ENCODE measurements at regions not wholly inside any gene's neighbourhood (a gene's known extent, or its start where the extent isn't known, plus 50 kb on each side); places are given as distances from the start of the nearest gene placed in this dataset.

- DNase-seq = no peak
Measured at GRCh38 chr20:6485351-6485750, 282.1 kb upstream of the BMP2 start.

DNA sequence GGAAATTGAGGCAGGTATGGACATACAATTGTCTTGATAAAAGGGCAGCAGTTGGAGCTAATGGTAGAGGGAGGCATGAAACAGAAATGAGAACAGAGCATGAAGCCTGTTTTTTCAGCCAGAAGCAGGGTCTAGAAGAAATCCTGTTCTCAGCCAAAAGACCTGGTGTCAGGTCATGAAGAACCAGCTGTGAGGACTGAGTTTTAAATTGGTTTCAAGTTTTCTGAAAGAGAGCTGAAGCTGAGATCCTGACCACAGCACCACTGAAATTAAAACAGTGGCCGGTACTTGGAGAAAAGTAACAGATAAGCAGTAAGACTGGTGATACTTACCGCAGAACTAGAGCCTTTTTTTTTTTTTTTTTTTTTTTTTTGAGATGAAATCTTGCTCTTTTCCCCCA, 283.8 kb upstream of the BMP2 start:
- no peak for DNase-seq

GRCh38 chr20:6482486-6482885, 285.0 kb upstream of the BMP2 start:
- no peak for DNase-seq

GRCh38 chr20:6480328-6481200, 286.9 kb upstream of the BMP2 start:
- no peak for DNase-seq

DNA sequence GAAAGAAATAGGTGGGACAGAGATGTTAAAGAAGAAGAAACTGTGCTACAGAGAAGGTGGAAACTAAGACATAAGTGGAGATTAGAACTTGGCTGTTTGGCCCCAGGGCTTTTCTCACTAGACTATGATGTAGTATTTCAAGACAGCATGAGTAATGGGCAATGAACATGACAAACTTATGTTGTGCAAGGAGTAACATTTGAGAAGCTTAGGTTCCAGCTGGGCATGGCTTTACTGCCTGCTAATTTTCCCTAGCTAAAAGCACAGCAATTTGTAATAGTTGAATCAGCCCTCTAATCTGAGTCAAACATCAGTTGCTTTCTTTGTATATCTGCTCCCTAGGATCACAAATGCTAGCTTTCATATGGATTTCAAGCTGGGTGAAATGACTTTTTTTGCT, 294.3 kb upstream of the BMP2 start:
- DNase-seq = no peak

DNA sequence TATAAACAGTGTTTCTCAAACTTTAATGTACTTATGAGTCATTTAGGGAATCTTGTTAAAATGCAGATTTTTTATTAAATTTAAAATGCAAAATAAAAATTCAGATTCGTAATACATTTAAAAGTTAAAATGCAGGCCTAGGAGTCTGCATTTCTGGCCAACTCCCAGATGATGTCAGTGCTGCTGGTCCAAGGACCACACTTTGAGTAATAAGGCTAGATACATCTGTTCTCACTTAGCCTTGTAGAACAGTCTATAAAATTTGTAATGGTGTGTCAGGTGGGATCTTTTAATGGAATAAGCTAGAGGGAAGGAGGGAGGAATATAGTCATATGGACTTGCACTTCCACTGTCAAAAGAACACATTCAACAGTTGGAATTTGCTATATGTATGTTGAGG, 295.6 kb upstream of the BMP2 start:
- no peak for DNase-seq

DNA sequence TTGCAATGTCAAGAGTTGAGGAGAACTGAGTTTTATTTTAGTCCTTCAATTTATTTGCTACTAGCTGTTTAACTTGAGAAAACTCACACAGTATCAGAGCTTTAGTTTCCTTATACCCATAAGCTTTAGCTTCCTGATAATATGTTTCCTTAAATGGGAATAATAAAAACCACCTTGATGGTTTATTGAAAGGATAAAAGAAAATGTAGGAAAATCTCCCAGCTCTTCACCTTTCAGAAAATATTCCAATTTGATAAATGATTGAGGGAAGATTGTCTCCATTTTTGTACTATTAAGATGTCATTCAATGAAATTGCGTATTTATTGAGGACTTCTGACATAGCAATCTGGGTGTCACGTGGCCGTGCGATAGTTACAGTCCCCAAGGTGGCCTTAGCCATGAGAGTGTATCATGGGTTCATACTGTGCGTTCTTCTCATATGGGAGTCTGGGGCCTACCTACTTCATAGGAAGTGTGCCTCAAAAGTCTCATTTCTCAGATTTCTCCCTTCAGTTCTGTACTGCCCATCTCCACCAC, 296.3 kb upstream of the BMP2 start:
- DNase-seq = no peak

DNA sequence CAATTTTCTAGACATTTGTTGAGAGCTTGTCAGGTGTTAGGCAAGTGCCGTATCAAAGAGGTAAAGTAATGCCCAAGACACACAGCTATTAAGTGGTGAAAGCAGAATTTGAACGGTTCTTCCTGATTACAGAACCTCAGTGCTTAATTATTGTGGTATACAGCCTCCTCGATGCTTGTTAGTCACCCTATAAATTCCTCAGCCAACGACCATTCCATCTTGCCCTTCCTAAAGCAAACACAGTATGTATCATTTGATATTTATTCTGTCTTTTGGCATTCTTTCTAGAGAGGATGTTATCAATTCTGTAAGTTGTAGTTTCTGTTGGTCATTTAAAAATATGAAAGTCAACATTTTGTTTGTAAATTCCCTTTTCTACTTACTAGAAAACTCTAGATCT, 297.8 kb upstream of the BMP2 start:
- DNase-seq = no peak

GRCh38 chr20:6468423-6469116, 298.9 kb upstream of the BMP2 start:
- DNase-seq = no peak

- DNase-seq = no peak
Measured at GRCh38 chr20:6467562-6467961, 299.9 kb upstream of the BMP2 start.

DNA sequence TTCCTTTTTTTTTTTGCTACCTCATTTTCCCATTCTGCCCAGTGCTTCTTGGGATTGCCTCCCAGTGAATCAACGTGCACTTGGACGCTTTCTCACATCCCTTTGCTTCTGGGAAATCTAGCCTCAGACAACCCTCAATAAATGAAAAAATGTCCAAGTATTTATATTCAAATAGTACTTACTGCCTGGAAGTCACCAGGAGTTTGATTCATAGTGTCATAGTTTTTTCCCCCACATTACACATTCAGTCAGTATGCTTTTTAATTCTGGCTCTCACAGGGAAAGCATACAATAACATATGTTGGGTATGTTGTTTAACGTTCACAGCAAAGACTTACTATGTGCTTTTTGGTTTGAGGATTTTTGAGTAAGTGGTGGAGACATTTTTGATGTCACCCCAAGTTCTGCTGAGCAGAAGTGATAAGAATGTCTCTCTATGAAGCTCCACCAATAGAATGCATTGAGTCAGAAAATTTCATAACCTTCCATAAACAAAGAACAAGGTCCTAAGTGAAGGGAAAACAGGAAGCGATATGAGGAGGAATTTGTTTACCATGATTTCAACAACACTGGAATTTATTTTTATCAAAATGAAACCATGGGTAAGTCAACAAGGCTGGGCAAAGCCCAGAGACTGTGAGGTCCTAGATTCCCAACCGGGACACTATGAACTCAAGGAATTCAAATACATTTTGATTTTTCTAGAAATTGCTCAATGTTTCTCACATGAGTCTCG, 301.2 kb upstream of the BMP2 start:
- no peak for DNase-seq

- no peak for DNase-seq
Measured at GRCh38 chr20:6450841-6451240, 316.6 kb upstream of the BMP2 start.

GRCh38 chr20:6440443-6440799, 317.6 kb upstream of the FERMT1 start:
- DNase-seq = no peak

- no peak for DNase-seq
Measured at GRCh38 chr20:6439737-6440442, 317.1 kb upstream of the FERMT1 start.

GRCh38 chr20:6434131-6434530, 311.3 kb upstream of the FERMT1 start:
- no peak for DNase-seq

GRCh38 chr20:6430381-6430780, 307.6 kb upstream of the FERMT1 start:
- DNase-seq = no peak

- DNase-seq = no peak
Measured at GRCh38 chr20:6426287-6426891, 303.6 kb upstream of the FERMT1 start.

GRCh38 chr20:6421321-6422248, 298.8 kb upstream of the FERMT1 start:
- DNase-seq = no peak

DNA sequence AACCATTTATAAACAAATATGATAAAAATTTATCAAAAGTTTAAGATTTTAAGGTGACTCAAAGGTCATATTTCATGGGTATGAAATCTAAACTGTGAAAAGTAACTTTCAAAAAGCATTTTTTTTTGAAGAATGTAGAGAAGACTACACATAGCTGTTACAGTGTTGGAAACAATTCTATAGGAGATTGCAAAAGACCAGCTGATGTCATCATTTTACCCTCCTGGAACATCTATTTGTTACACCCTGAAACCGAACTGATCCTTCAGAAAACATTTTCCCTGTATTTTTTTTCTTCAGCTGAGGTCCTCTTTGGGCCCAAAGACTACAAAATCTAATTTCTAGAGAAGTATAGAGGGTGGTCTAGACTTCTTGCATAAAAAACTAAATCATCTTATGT, 297.5 kb upstream of the FERMT1 start:
- DNase-seq = no peak

DNA sequence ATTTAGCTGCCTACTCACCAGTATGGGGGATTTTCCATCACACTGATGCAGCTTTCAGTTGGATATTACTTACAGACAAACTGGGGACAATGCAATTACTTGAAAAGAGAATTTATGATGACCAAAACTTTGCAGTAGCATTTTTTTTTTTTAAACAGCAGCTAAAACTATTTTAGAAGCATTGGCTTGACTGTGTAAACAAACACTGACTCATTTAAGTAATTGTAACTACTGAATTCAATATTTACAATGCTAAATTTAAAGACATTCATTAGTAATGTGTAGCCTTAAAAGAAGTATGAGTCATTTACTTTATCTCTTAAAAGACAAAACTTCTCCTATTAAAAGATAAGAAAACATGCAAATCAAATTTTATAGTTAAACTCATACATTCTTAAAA, 295.9 kb upstream of the FERMT1 start:
- DNase-seq = no peak

- DNase-seq = no peak
Measured at GRCh38 chr20:6416371-6416770, 293.5 kb upstream of the FERMT1 start.

All from NCI-H446 (cell line).